ENCODE measurements at regions not wholly inside any gene's neighbourhood (a gene's known extent, or its start where the extent isn't known, plus 50 kb on each side); places are given as distances from the start of the nearest gene placed in this dataset.

DNA sequence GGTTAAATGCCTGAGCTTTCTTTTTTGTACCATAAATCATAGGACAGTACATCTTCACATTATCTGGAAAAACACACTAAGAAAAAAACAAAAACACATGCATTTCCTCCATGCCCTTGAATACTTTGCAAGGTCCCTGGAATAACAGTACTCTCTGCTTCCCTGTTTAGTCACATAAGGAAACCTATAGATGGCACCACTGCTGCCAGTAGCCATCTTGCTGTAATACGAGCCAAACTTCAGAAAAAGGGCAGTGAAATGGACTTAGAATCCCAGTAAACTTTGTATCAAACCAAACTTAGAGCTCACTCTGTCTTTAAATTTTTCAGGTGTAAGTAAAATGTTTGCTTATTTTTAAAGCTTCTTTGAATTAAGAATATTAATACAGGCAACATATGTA is 435.5 kb downstream of the KCNJ2 start:
- Mint-ChIP-seq H3K36me3 (ENCODE audit: unreplicated experiment) (no peaks in the 10 kb centered on the region), H3K9me3 (ENCODE audit: unreplicated experiment) (no peaks in the 10 kb centered on the region), H3K27me3 (ENCODE audit: unreplicated experiment) (no peaks in the 10 kb centered on the region), H3K4me1 (ENCODE audit: low read depth, unreplicated experiment) (no peaks in the 10 kb centered on the region), H3K27ac (ENCODE audit: unreplicated experiment) (no peak overlapping the region), H3K4me3 (ENCODE audit: unreplicated experiment) (no peak overlapping the region)
- no peak for DNase-seq
- TF ChIP-seq, protein P1, sequence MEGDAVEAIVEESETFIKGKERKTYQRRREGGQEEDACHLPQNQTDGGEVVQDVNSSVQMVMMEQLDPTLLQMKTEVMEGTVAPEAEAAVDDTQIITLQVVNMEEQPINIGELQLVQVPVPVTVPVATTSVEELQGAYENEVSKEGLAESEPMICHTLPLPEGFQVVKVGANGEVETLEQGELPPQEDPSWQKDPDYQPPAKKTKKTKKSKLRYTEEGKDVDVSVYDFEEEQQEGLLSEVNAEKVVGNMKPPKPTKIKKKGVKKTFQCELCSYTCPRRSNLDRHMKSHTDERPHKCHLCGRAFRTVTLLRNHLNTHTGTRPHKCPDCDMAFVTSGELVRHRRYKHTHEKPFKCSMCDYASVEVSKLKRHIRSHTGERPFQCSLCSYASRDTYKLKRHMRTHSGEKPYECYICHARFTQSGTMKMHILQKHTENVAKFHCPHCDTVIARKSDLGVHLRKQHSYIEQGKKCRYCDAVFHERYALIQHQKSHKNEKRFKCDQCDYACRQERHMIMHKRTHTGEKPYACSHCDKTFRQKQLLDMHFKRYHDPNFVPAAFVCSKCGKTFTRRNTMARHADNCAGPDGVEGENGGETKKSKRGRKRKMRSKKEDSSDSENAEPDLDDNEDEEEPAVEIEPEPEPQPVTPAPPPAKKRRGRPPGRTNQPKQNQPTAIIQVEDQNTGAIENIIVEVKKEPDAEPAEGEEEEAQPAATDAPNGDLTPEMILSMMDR (IDR thresholded peaks at IDR 0.05; ENCODE audit: partially characterized antibody, unreplicated experiment), result no peak

DNA sequence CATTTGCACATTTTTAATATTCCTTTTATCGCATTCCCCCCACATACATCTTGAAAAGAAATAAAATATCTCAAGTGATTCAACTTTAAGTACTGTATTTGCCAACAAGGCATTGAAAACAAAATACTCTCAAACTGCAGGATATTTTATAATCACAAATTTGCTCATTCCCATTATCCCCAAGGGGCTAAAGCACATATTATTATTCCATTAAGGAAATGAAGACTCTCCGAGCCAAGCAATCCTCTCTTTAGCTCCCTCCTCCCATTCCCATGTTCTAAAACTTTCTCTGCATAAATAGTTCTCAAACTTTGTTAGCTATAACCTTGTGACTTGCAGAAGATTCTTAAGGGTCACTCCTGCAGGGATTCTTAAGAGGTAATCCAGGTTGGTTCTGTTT is 436.8 kb downstream of the KCNJ2 start:
- DNase-seq, result no peak
- Mint-ChIP-seq H3K27me3 (ENCODE audit: unreplicated experiment) (no peaks in the 10 kb centered on the region), H3K4me1 (ENCODE audit: low read depth, unreplicated experiment) (no peaks in the 10 kb centered on the region)

DNA sequence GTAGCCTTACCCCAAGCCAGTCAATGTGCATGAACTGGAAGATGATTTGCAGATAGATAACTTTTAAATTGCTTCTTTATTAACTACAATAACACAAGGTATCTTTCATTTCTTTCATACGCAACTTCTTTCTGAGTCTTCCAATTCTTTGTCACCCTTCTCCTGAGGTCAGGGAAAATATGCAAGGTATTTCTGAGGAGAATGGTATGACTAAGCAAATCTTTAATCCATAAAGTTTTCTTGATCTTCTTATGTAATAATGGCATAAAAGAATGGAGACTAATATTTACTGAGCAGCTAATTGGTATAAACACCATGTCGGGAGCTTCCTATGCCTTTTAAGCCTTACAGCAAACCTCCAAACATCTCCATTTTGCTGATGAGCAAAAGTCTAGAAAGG is 438.9 kb downstream of the KCNJ2 start:
- Mint-ChIP-seq H3K4me1 (ENCODE audit: low read depth, unreplicated experiment) (no peaks in the 10 kb centered on the region), H3K9me3 (ENCODE audit: unreplicated experiment) (no peaks in the 10 kb centered on the region), H3K27ac (ENCODE audit: unreplicated experiment) (no peak overlapping the region), H3K27me3 (ENCODE audit: unreplicated experiment) (no peaks in the 10 kb centered on the region), H3K4me3 (ENCODE audit: unreplicated experiment) (no peak overlapping the region), H3K36me3 (ENCODE audit: unreplicated experiment) (no peaks in the 10 kb centered on the region)
- DNase-seq, result no peak
- TF ChIP-seq, protein P1 (IDR thresholded peaks at IDR 0.05; ENCODE audit: partially characterized antibody, unreplicated experiment), result no peak

More for the DNA sequence above, 436.8 kb downstream of the KCNJ2 start:
- no peaks in the 10 kb centered on the region for H3K36me3 Mint-ChIP-seq (ENCODE audit: unreplicated experiment)
- no peaks in the 10 kb centered on the region for H3K9me3 Mint-ChIP-seq (ENCODE audit: unreplicated experiment)
- TF ChIP-seq, protein P1 (IDR thresholded peaks at IDR 0.05; ENCODE audit: partially characterized antibody, unreplicated experiment), result no peak
- H3K27ac Mint-ChIP-seq (ENCODE audit: unreplicated experiment), result no peak overlapping the region
- no peak overlapping the region for H3K4me3 Mint-ChIP-seq (ENCODE audit: unreplicated experiment)

DNA sequence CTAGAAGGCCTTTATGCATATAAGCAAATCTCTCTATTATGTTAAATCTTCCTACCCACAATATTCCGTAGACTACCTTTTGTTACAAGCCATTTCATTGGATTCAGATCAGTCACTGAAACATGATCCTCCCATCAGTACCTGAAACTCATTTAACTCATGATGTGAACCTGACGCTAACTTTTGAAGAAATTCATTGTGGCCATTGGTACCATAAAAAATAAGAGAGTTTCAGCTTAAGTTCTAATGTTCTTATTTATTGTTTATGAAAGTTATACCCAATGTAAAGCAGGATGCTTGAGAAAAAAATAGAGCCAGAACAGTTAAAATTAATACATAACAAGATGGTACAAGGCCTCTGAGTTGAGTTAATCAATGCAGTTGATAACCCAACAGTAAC is 439.6 kb downstream of the KCNJ2 start:
- Mint-ChIP-seq H3K4me1 (ENCODE audit: low read depth, unreplicated experiment) (no peaks in the 10 kb centered on the region), H3K9me3 (ENCODE audit: unreplicated experiment) (no peaks in the 10 kb centered on the region), H3K36me3 (ENCODE audit: unreplicated experiment) (no peaks in the 10 kb centered on the region), H3K27me3 (ENCODE audit: unreplicated experiment) (no peaks in the 10 kb centered on the region), H3K4me3 (ENCODE audit: unreplicated experiment) (no peak overlapping the region), H3K27ac (ENCODE audit: unreplicated experiment) (no peak overlapping the region)
- TF ChIP-seq, protein P1 (IDR thresholded peaks at IDR 0.05; ENCODE audit: partially characterized antibody, unreplicated experiment), result no peak
- no peak for DNase-seq

DNA sequence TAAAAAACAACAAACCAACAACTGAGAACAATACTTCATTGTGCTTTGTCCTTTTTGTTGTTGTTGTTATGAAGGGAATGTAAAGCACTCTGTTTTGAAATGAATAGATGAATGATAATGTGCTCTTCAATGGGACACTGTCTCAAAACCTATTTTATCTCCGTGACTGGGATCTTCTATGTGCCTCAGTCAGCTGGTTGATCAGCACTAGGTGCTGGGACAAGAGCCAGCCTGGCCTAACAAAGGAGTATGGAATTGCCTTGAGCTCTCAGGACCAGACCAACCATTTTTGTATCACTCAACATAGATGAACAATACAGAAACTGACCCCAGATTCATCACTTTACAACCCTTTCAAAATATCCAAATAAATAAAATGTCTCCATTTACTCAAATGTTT is 440.2 kb downstream of the KCNJ2 start:
- Mint-ChIP-seq H3K4me1 (ENCODE audit: low read depth, unreplicated experiment) (no peaks in the 10 kb centered on the region), H3K36me3 (ENCODE audit: unreplicated experiment) (no peaks in the 10 kb centered on the region), H3K27ac (ENCODE audit: unreplicated experiment) (no peak overlapping the region), H3K4me3 (ENCODE audit: unreplicated experiment) (no peak overlapping the region), H3K9me3 (ENCODE audit: unreplicated experiment) (no peaks in the 10 kb centered on the region), H3K27me3 (ENCODE audit: unreplicated experiment) (no peaks in the 10 kb centered on the region)
- TF ChIP-seq, protein P1 (IDR thresholded peaks at IDR 0.05; ENCODE audit: partially characterized antibody, unreplicated experiment), result no peak
- no peak for DNase-seq

Data from glutamatergic neuron (in vitro differentiated cells).